NT2/D1 (cell line): ENCODE measurements at regions not wholly inside any gene's neighbourhood (a gene's known extent, or its start where the extent isn't known, plus 50 kb on each side); places are given as distances from the start of the nearest gene placed in this dataset.

Experiments used
- YY1 ChIP-seq: IDR thresholded peaks from 2 replicates; pipeline ENCODE4 v1.6.1; 2011; ENCODE audit not compliant: insufficient read length, insufficient read depth
- ZNF274 ChIP-seq: IDR thresholded peaks from 2 replicates; pipeline ENCODE4 v1.6.1; 2011; ENCODE audit warnings: mild to moderate bottlenecking, low read depth, low read length

DNA sequence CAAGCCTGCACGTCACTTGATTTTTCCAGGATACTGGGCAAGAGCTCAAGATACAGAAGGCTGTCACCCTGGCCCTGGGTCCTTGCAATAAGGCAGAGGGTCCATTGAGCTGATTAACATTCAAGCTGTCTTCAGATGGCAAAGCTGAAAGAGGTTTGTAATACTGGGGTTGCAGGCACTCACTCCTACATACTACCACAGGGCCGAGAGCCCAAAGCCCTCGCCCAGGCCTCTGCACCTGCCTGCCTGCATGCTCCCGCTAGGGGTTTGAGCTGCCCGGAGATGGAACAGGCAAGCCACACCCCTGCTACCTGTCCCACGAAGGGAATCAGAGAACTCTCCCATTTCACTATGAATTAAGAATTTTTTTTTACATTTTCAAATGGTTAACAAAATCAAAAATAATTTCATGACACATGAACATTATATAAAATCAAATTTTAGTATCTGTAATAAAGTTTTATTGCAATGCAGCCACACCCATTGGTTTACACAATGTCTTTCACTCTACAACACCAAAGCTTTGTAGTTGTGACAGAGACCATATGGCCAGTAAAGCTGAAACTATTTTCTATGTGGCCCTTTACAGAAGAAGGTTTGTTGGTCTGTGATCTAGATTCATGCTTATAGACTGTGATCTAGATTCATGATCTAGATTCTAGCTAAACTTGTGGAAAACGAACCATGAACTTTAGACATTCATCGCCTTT, 530.4 kb upstream of the IGFBP7 start:
- TF ChIP-seq YY1 (no peak), ZNF274 (no peak)
